ENCODE measurements at regions not wholly inside any gene's neighbourhood (a gene's known extent, or its start where the extent isn't known, plus 50 kb on each side); places are given as distances from the start of the nearest gene placed in this dataset.

GRCh38 chr7:124397134-124397533 lies 364.3 kb upstream of the TMEM229A start:
- Histone ChIP-seq H4K20me1 (ENCODE audit: insufficient read depth, low read length) (no peaks in the 10 kb centered on the region), H3K9ac (ENCODE audit: low read length) (no peak overlapping the region), H3K79me2 (ENCODE audit: low read length) (no peaks in the 10 kb centered on the region), H3K9me3 (replicated peaks; ENCODE audit: insufficient read depth, low read length) (no peaks in the 10 kb centered on the region), H3K9me2 (replicated peaks; ENCODE audit: insufficient read depth, low read length) (no peaks in the 10 kb centered on the region), H3K27me3 (replicated peaks; ENCODE audit: insufficient read depth, low read length) (no peaks in the 10 kb centered on the region), H3F3A (ENCODE audit: insufficient read depth, low read length) (peaks cover 7% of the 10 kb centered on the region), H3K4me1 (ENCODE audit: low read length) (peaks cover 21% of the 10 kb centered on the region), H3K27ac (ENCODE audit: low read length) (no peak overlapping the region), H3K36me3 (replicated peaks; ENCODE audit: insufficient read depth, low read length) (no peaks in the 10 kb centered on the region), H3K4me3 (ENCODE audit: low read length) (no peak overlapping the region), H2AFZ (ENCODE audit: low read length) (no peak overlapping the region), H3K4me2 (ENCODE audit: low read depth, low read length) (no peak overlapping the region)
- DNase-seq, result no peak
- no peak for TF ChIP-seq CTCF (IDR thresholded peaks at IDR 0.05; ENCODE audit: low read length)
- no peak for TF ChIP-seq EZH2phosphoT487 (IDR thresholded peaks at IDR 0.05; ENCODE audit: low read length)
- TF ChIP-seq EZH2 (optimal IDR thresholded peaks at IDR 0.05; ENCODE audit: low read depth, low read length), result no peak

- Histone ChIP-seq H3K9me2 (replicated peaks; ENCODE audit: insufficient read depth, low read length) (no peaks in the 10 kb centered on the region), H3K4me3 (ENCODE audit: low read length) (no peak overlapping the region), H3F3A (ENCODE audit: insufficient read depth, low read length) (no peaks in the 10 kb centered on the region), H2AFZ (ENCODE audit: low read length) (no peak overlapping the region), H3K9ac (ENCODE audit: low read length) (no peak overlapping the region), H3K4me2 (ENCODE audit: low read depth, low read length) (no peak overlapping the region), H3K36me3 (replicated peaks; ENCODE audit: insufficient read depth, low read length) (no peaks in the 10 kb centered on the region), H3K27me3 (replicated peaks; ENCODE audit: insufficient read depth, low read length) (no peaks in the 10 kb centered on the region), H3K9me3 (replicated peaks; ENCODE audit: insufficient read depth, low read length) (no peaks in the 10 kb centered on the region), H4K20me1 (ENCODE audit: insufficient read depth, low read length) (no peaks in the 10 kb centered on the region), H3K4me1 (ENCODE audit: low read length) (no peaks in the 10 kb centered on the region), H3K27ac (ENCODE audit: low read length) (no peak overlapping the region), H3K79me2 (ENCODE audit: low read length) (no peaks in the 10 kb centered on the region)
- DNase-seq, result no peak
- TF ChIP-seq EZH2phosphoT487 (IDR thresholded peaks at IDR 0.05; ENCODE audit: low read length), result no peak
- no peak for TF ChIP-seq CTCF (IDR thresholded peaks at IDR 0.05; ENCODE audit: low read length)
- TF ChIP-seq EZH2 (optimal IDR thresholded peaks at IDR 0.05; ENCODE audit: low read depth, low read length), result no peak
These were observed 357.4 kb upstream of the TMEM229A start for GRCh38 chr7:124390301-124390700.

GRCh38 chr7:124388751-124389150 lies 355.9 kb upstream of the TMEM229A start:
- Histone ChIP-seq H3K27ac (ENCODE audit: low read length) (no peak overlapping the region), H3F3A (ENCODE audit: insufficient read depth, low read length) (no peaks in the 10 kb centered on the region), H3K9ac (ENCODE audit: low read length) (no peak overlapping the region), H3K4me1 (ENCODE audit: low read length) (no peaks in the 10 kb centered on the region), H2AFZ (ENCODE audit: low read length) (no peak overlapping the region), H3K4me2 (ENCODE audit: low read depth, low read length) (no peak overlapping the region), H3K27me3 (replicated peaks; ENCODE audit: insufficient read depth, low read length) (no peaks in the 10 kb centered on the region), H3K9me3 (replicated peaks; ENCODE audit: insufficient read depth, low read length) (no peaks in the 10 kb centered on the region), H4K20me1 (ENCODE audit: insufficient read depth, low read length) (no peaks in the 10 kb centered on the region), H3K36me3 (replicated peaks; ENCODE audit: insufficient read depth, low read length) (no peaks in the 10 kb centered on the region), H3K4me3 (ENCODE audit: low read length) (no peak overlapping the region), H3K79me2 (ENCODE audit: low read length) (no peaks in the 10 kb centered on the region), H3K9me2 (replicated peaks; ENCODE audit: insufficient read depth, low read length) (no peaks in the 10 kb centered on the region)
- no peak for DNase-seq
- TF ChIP-seq EZH2 (optimal IDR thresholded peaks at IDR 0.05; ENCODE audit: low read depth, low read length) (no peak), EZH2phosphoT487 (IDR thresholded peaks at IDR 0.05; ENCODE audit: low read length) (no peak), CTCF (IDR thresholded peaks at IDR 0.05; ENCODE audit: low read length) (no peak)

Measured in MM.1S (cell line).